ENCODE measurements at regions not wholly inside any gene's neighbourhood (a gene's known extent, or its start where the extent isn't known, plus 50 kb on each side); places are given as distances from the start of the nearest gene placed in this dataset.
"Not testable (repeated sequence)": the region's sequence is repeated elsewhere in the genome, so short reads cannot be mapped to it uniquely, and the experiment has no call there.

GRCh38 chr14:48714366-48714765, 871.8 kb downstream of the RPS29 start:
- DNase-seq (ENCODE audit: low spot score in 2 of 2) (no peak), ATAC-seq (no peak)
- no peaks in the 10 kb centered on the region for H3K36me3 Mint-ChIP-seq
- H3K27ac Mint-ChIP-seq, result no peak overlapping the region
- peaks cover 10% of the 10 kb centered on the region for H3K9me3 Mint-ChIP-seq
- H3K4me3 Mint-ChIP-seq, result no peak overlapping the region
- H3K4me1 Mint-ChIP-seq, result no peaks in the 10 kb centered on the region

GRCh38 chr14:48710133-48710532, 876.0 kb downstream of the RPS29 start:
- no peak for DNase-seq (ENCODE audit: low spot score in 2 of 2)
- no peak for ATAC-seq
- Mint-ChIP-seq H3K36me3 (no peaks in the 10 kb centered on the region), H3K4me3 (no peak overlapping the region), H3K9me3 (peaks cover 4% of the 10 kb centered on the region), H3K4me1 (no peaks in the 10 kb centered on the region), H3K27ac (no peak overlapping the region)

GRCh38 chr14:48709277-48709785, 876.8 kb downstream of the RPS29 start:
- H3K36me3 Mint-ChIP-seq, result no peaks in the 10 kb centered on the region
- H3K4me1 Mint-ChIP-seq, result no peaks in the 10 kb centered on the region
- DNase-seq (ENCODE audit: low spot score in 2 of 2) (no peak), ATAC-seq (no peak)
- no peak overlapping the region for H3K27ac Mint-ChIP-seq
- H3K4me3 Mint-ChIP-seq, result no peak overlapping the region
- peaks cover 6% of the 10 kb centered on the region for H3K9me3 Mint-ChIP-seq

GRCh38 chr14:48704639-48705038, 881.5 kb downstream of the RPS29 start:
- Mint-ChIP-seq H3K36me3 (no peaks in the 10 kb centered on the region), H3K9me3 (peaks cover 8% of the 10 kb centered on the region), H3K4me3 (no peak overlapping the region), H3K27ac (no peak overlapping the region), H3K4me1 (no peaks in the 10 kb centered on the region)
- DNase-seq (ENCODE audit: low spot score in 2 of 2), result no peak
- ATAC-seq, result no peak

GRCh38 chr14:48703728-48704467, 882.3 kb downstream of the RPS29 start:
- peaks cover 13% of the 10 kb centered on the region for H3K9me3 Mint-ChIP-seq
- no peak overlapping the region for H3K27ac Mint-ChIP-seq
- no peaks in the 10 kb centered on the region for H3K4me1 Mint-ChIP-seq
- no peaks in the 10 kb centered on the region for H3K36me3 Mint-ChIP-seq
- no peak overlapping the region for H3K4me3 Mint-ChIP-seq
- DNase-seq (ENCODE audit: low spot score in 2 of 2), result no peak
- no peak for ATAC-seq

- not testable (repeated sequence) for ATAC-seq; H3K4me1 Mint-ChIP-seq; H3K36me3 Mint-ChIP-seq; H3K4me3 Mint-ChIP-seq; DNase-seq (ENCODE audit: low spot score in 2 of 2); H3K27ac Mint-ChIP-seq
- peaks cover 16% of the 10 kb centered on the region for H3K9me3 Mint-ChIP-seq
Observed at GRCh38 chr14:48697362-48697761, 888.8 kb downstream of the RPS29 start.

- H3K9me3 Mint-ChIP-seq, result peaks cover 15% of the 10 kb centered on the region
- no peak overlapping the region for H3K27ac Mint-ChIP-seq
- DNase-seq (ENCODE audit: low spot score in 2 of 2) (no peak), ATAC-seq (no peak)
- no peaks in the 10 kb centered on the region for H3K36me3 Mint-ChIP-seq
- H3K4me1 Mint-ChIP-seq, result no peaks in the 10 kb centered on the region
- H3K4me3 Mint-ChIP-seq, result no peak overlapping the region
Observed at GRCh38 chr14:48693793-48694192, 892.4 kb downstream of the RPS29 start.

GRCh38 chr14:48690349-48690748, 895.8 kb downstream of the RPS29 start:
- H3K36me3 Mint-ChIP-seq, result no peaks in the 10 kb centered on the region
- DNase-seq (ENCODE audit: low spot score in 2 of 2), result no peak
- H3K4me1 Mint-ChIP-seq, result no peaks in the 10 kb centered on the region
- no peak for ATAC-seq
- no peak overlapping the region for H3K27ac Mint-ChIP-seq
- H3K4me3 Mint-ChIP-seq, result no peak overlapping the region
- peaks cover 7% of the 10 kb centered on the region for H3K9me3 Mint-ChIP-seq

GRCh38 chr14:48686650-48687049, 899.5 kb downstream of the RPS29 start:
- Mint-ChIP-seq H3K27ac (no peak overlapping the region), H3K36me3 (no peaks in the 10 kb centered on the region), H3K4me3 (no peak overlapping the region), H3K9me3 (peaks cover 16% of the 10 kb centered on the region), H3K4me1 (no peaks in the 10 kb centered on the region)
- no peak for ATAC-seq
- no peak for DNase-seq (ENCODE audit: low spot score in 2 of 2)

- Mint-ChIP-seq H3K36me3 (no peaks in the 10 kb centered on the region), H3K4me3 (no peak overlapping the region), H3K9me3 (peaks cover 19% of the 10 kb centered on the region), H3K4me1 (no peaks in the 10 kb centered on the region), H3K27ac (no peak overlapping the region)
- DNase-seq (ENCODE audit: low spot score in 2 of 2) (no peak), ATAC-seq (no peak)
Observed at GRCh38 chr14:48672506-48672905, 913.7 kb downstream of the RPS29 start.

- Mint-ChIP-seq H3K4me3 (no peak overlapping the region), H3K9me3 (peaks cover 16% of the 10 kb centered on the region), H3K27ac (no peak overlapping the region), H3K36me3 (no peaks in the 10 kb centered on the region), H3K4me1 (no peaks in the 10 kb centered on the region)
- DNase-seq (ENCODE audit: low spot score in 2 of 2) (no peak), ATAC-seq (no peak)
Observed at GRCh38 chr14:48670939-48671338, 915.2 kb downstream of the RPS29 start.

GRCh38 chr14:48665077-48665784, 920.9 kb downstream of the RPS29 start:
- no peak overlapping the region for H3K4me3 Mint-ChIP-seq
- H3K4me1 Mint-ChIP-seq, result no peaks in the 10 kb centered on the region
- no peak for ATAC-seq
- H3K9me3 Mint-ChIP-seq, result peaks cover 9% of the 10 kb centered on the region
- no peaks in the 10 kb centered on the region for H3K36me3 Mint-ChIP-seq
- no peak overlapping the region for H3K27ac Mint-ChIP-seq
- no peak for DNase-seq (ENCODE audit: low spot score in 2 of 2)

GRCh38 chr14:48643241-48643640, 942.9 kb downstream of the RPS29 start:
- peaks cover 8% of the 10 kb centered on the region for H3K9me3 Mint-ChIP-seq
- no peak overlapping the region for H3K4me3 Mint-ChIP-seq
- ATAC-seq (no peak), DNase-seq (ENCODE audit: low spot score in 2 of 2) (no peak)
- no peak overlapping the region for H3K27ac Mint-ChIP-seq
- no peaks in the 10 kb centered on the region for H3K36me3 Mint-ChIP-seq
- H3K4me1 Mint-ChIP-seq, result no peaks in the 10 kb centered on the region

- Mint-ChIP-seq H3K4me1 (no peaks in the 10 kb centered on the region), H3K27ac (no peak overlapping the region)
- ATAC-seq, result no peak
Observed at GRCh38 chr14:48628870-48629269, 953.5 kb upstream of the MDGA2 start.

GRCh38 chr14:48622980-48623379, 947.6 kb upstream of the MDGA2 start:
- DNase-seq (ENCODE audit: low spot score in 2 of 2), result no peak
- no peak for ATAC-seq
- H3K36me3 Mint-ChIP-seq, result no peaks in the 10 kb centered on the region
- no peak overlapping the region for H3K4me3 Mint-ChIP-seq
- no peak overlapping the region for H3K27ac Mint-ChIP-seq
- H3K4me1 Mint-ChIP-seq, result no peaks in the 10 kb centered on the region
- H3K9me3 Mint-ChIP-seq, result peaks cover 7% of the 10 kb centered on the region

More at GRCh38 chr14:48628870-48629269, 953.5 kb upstream of the MDGA2 start:
- Mint-ChIP-seq H3K36me3 (no peaks in the 10 kb centered on the region), H3K4me3 (no peak overlapping the region), H3K9me3 (peaks cover 15% of the 10 kb centered on the region)
- no peak for DNase-seq (ENCODE audit: low spot score in 2 of 2)

GRCh38 chr14:48618057-48618456, 942.7 kb upstream of the MDGA2 start:
- no peak overlapping the region for H3K4me3 Mint-ChIP-seq
- H3K36me3 Mint-ChIP-seq, result no peaks in the 10 kb centered on the region
- H3K4me1 Mint-ChIP-seq, result no peaks in the 10 kb centered on the region
- H3K9me3 Mint-ChIP-seq, result peaks cover 9% of the 10 kb centered on the region
- ATAC-seq (no peak), DNase-seq (ENCODE audit: low spot score in 2 of 2) (no peak)
- H3K27ac Mint-ChIP-seq, result no peak overlapping the region

All from stimulated activated effector memory CD8-positive, alpha-beta T cell treated with anti-CD3 and anti-CD28 coated beads, Interleukin-12 subunit alpha, Interleukin-12 subunit beta, amount 100 ng/mL, for 72 hours (primary cell).